Pancreas (tissue), 10 donors: ENCODE measurements at regions not wholly inside any gene's neighbourhood (a gene's known extent, or its start where the extent isn't known, plus 50 kb on each side); places are given as distances from the start of the nearest gene placed in this dataset.

Experiments used
- ATAC-seq, 4 donors: fragments of 200-7000 bp; cut with Tn5 transposase; one replicate each; pipeline versions ENCODE4 v1.8.0 to v1.9.1; 2020; ENCODE audit warnings: mild to moderate bottlenecking in 4 of 4, moderate library complexity in 4 of 4
- DNase-seq, 6 donors: peaks; one replicate each; pipeline ENCODE4 v3.0.0-alpha.2; 2020
- FAIRE-seq: peaks from 2 replicates; lab custom pipeline; 2012; peaks lifted over from hg19 to GRCh38; lab: Jason Lieb, UNC
- H3K27ac ChIP-seq, 4 donors: fragments of 200-600 bp; sonication (generic); 1 replicate in 3 of 4; 2 replicates in 1 of 4; pipeline versions ENCODE4 v1.5.0 to v1.8.0; 2020
- H3K27me3 ChIP-seq, 4 donors: fragments of 200-600 bp; one replicate each; pipeline ENCODE4 v1.8.0; 2021
- H3K36me3 ChIP-seq, 3 donors: fragments of 200-600 bp; sonication (generic) in 1 of 3; one replicate each; pipeline versions ENCODE4 v1.5.0 to v1.8.0; 2020 to 2021
- H3K4me1 ChIP-seq, 3 donors: fragments of 200-600 bp; one replicate each; pipeline ENCODE4 v1.8.0; 2021
- H3K4me3 ChIP-seq, 4 donors: fragments of 200-600 bp; sonication (generic) in 2 of 4; one replicate each; pipeline versions ENCODE4 v1.5.0 to v1.8.0; 2020 to 2021
- H3K9me3 ChIP-seq, 4 donors: fragments of 200-600 bp; one replicate each; pipeline ENCODE4 v1.8.0; 2021
- CTCF ChIP-seq, 4 donors: fragments of 200-600 bp; sonication (generic) in 3 of 4; IDR thresholded peaks; one replicate each; pipeline versions ENCODE4 v1.5.0 to v1.8.0; 2021; ENCODE audit warnings: antibody characterized with exemption in 4 of 4
- WGBS, 2 donors: extraction: QIAGEN DNeasy Blood & Tissue Kit; methylation state at CpG; one replicate each; pipeline ENCODE4 v1.1.7; 2013; 5-methylcytosine and 5-hydroxymethylcytosine counted together
- intact Hi-C, 3 donors: fragments of 100-400 bp; cut with DNase I; formaldehyde crosslinking; loops; one replicate each; pipeline versions ENCODE4 v1.11.1 to v1.14.2; 2022
- donor health status: healthy with polysubstance abuse.
- donor health status: DM: no; HTN: no; CAD: no; lungs with moderate emphysema.
- donor health status: DM: no; HTN: no; CAD: no.
- donor health status: control.
- donor health status: control.
- donor health status: Bipolar disorder and iron deficiency.
- donor health status: DM: yes; HTN: yes; CAD: no.
- donor health status: DM: no; HTN: no; CAD: no.
- donor health status: DM: no; HTN: no; CAD: no.
- donor health status: DM: yes; HTN: yes; CAD: no.

DNA sequence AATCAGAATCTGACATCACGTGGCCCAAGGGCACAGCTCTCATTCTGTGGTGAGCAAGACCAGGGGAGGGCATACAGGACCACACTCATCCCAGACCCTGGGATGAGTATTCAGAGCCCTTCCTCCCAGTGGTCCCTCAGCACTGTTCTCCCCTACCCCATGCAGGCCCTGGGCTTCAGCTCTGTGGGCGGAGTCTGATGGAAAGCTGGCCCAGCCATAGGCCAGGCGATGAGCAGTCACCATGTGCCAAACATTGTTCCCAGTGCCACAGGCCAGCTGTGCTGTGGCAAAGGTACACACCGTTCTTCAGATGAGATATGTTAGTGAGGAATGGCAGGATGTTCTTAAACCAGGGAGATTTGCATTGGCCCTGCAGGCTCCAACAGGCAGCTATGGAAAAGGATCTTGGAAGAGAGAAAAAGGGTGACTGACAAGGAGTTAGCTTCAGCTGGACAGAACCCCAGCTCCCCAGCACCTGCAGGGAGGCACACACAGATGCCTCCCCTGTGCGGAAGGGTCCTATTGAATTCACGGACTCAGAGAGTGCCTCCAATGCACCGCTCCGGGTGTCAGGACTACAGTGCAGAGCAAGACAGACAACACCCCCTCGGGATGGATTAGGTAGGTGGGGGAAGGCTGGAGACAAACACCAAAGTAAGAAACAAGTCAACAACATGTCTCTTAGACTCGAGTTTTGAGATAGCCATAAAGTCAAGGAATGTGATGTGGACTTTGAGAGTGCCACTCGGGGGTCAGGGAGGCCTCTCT lies 596.0 kb upstream of the MGMT start:
- H3K9me3 ChIP-seq = no peaks in the 10 kb centered on the region
- H3K4me3 ChIP-seq = no peak overlapping the region
- H3K27me3 ChIP-seq = no peaks in the 10 kb centered on the region
- DNase-seq = no peak
- no peaks in the 10 kb centered on the region for H3K4me1 ChIP-seq
- WGBS, 2 donors = 69 to 73% methylated on average over 11 of the region's 11 CpGs
- FAIRE-seq = no peak
- TF ChIP-seq CTCF (IDR thresholded peaks at IDR 0.05) = no peak
- ATAC-seq = no peak
- intact Hi-C loops = no loop called here
- H3K36me3 ChIP-seq = no peaks in the 10 kb centered on the region
- H3K27ac ChIP-seq = no peak overlapping the region

DNA sequence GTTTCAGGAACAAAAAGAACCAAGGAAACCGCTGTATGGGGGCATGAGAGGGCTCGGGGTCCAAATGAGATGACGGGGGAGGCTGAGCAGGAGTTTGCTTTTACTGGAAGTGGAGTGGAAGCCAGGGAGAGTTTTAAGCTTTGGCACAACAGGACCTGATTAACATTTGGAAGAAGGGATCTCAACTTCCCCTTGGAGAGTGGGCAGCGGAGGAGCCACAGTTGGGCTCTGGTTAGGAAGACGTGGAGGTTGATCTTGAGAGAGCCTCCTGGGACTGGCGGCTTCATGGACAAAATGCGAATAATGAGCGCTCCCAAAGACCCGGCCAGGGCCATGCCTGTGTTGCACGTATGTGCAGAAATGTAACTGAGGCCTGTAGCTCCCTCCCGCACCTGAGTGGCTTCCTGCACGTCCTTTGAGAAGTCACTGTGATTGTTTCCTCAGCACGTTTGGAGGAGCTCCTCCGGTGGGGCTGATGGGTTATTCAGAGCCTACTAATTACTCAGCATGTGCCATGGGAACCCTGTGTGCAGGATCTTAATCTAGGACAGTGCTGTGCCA lies 595.3 kb upstream of the MGMT start:
- H3K9me3 ChIP-seq = no peaks in the 10 kb centered on the region
- ATAC-seq (no peak), FAIRE-seq (no peak), DNase-seq (no peak)
- intact Hi-C loops = no loop called here
- no peak overlapping the region for H3K4me3 ChIP-seq
- no peaks in the 10 kb centered on the region for H3K4me1 ChIP-seq
- no peaks in the 10 kb centered on the region for H3K36me3 ChIP-seq
- no peak for TF ChIP-seq CTCF (IDR thresholded peaks at IDR 0.05)
- WGBS, 2 donors = 81 to 90% methylated on average over 14 of the region's 14 CpGs
- H3K27me3 ChIP-seq = no peaks in the 10 kb centered on the region
- no peak overlapping the region for H3K27ac ChIP-seq

- H3K36me3 ChIP-seq = no peaks in the 10 kb centered on the region
- no peaks in the 10 kb centered on the region for H3K27me3 ChIP-seq
- H3K4me3 ChIP-seq = no peak overlapping the region
- no peak for DNase-seq
- no peaks in the 10 kb centered on the region for H3K4me1 ChIP-seq
- no peak overlapping the region for H3K27ac ChIP-seq
- 14 to 20% methylated on average over 6 of the region's 6 CpGs for WGBS, 2 donors
- no peak for TF ChIP-seq CTCF (IDR thresholded peaks at IDR 0.05)
- intact Hi-C loops = no loop called here
- no peak for ATAC-seq
- FAIRE-seq = no peak
- H3K9me3 ChIP-seq = no peaks in the 10 kb centered on the region
These were observed 593.5 kb upstream of the MGMT start for GRCh38 chr10:128873411-128874054.

- Histone ChIP-seq H3K27me3 (no peaks in the 10 kb centered on the region), H3K4me1 (no peaks in the 10 kb centered on the region), H3K27ac (no peak overlapping the region), H3K4me3 (no peak overlapping the region), H3K9me3 (no peaks in the 10 kb centered on the region), H3K36me3 (no peaks in the 10 kb centered on the region)
- no peak for DNase-seq
- FAIRE-seq = no peak
- intact Hi-C loops = no loop called here
- no peak for ATAC-seq
- no peak for TF ChIP-seq CTCF (IDR thresholded peaks at IDR 0.05)
- 72 to 77% methylated on average over 3 of the region's 3 CpGs for WGBS, 2 donors
These were observed 592.7 kb upstream of the MGMT start for GRCh38 chr10:128874331-128874730.
